Progenitor cell of endocrine pancreas (in vitro differentiated cells): ENCODE measurements at regions not wholly inside any gene's neighbourhood (a gene's known extent, or its start where the extent isn't known, plus 50 kb on each side); places are given as distances from the start of the nearest gene placed in this dataset.

ENCODE experiments used
- DNase-seq: peaks from one replicate; pipeline ENCODE4 v3.0.0; 2021; ENCODE audit warnings: low spot score; ENCODE audit not compliant: unreplicated experiment
- H3K27ac Mint-ChIP-seq: 2 replicates; pipeline ENCODE4 v1.8.0; 2021; ENCODE audit warnings: mild to moderate bottlenecking, moderate library complexity, mixed read lengths
- H3K27me3 Mint-ChIP-seq: 2 replicates; pipeline ENCODE4 v1.8.0; 2021; ENCODE audit warnings: mixed read lengths
- H3K36me3 Mint-ChIP-seq: 2 replicates; pipeline ENCODE4 v1.8.0; 2022; ENCODE audit warnings: mixed read lengths; ENCODE audit not compliant: insufficient read depth
- H3K4me1 Mint-ChIP-seq: 2 replicates; pipeline ENCODE4 v1.8.0; 2021; ENCODE audit warnings: low read depth, mixed read lengths
- H3K4me3 Mint-ChIP-seq: 2 replicates; pipeline ENCODE4 v1.8.0; 2021; ENCODE audit warnings: low read depth, mild to moderate bottlenecking, moderate library complexity, mixed read lengths
- H3K9me3 Mint-ChIP-seq: 2 replicates; pipeline ENCODE4 v1.8.0; 2021; ENCODE audit warnings: low read depth, mixed read lengths
- CTCF ChIP-seq: fragments of 200-600 bp; sonication (generic); IDR thresholded peaks from one replicate; pipeline ENCODE4 v1.5.0; 2021; ENCODE audit warnings: antibody characterized with exemption, mild to moderate bottlenecking; ENCODE audit not compliant: unreplicated experiment

- H3K27me3 Mint-ChIP-seq = no peaks in the 10 kb centered on the region
- no peaks in the 10 kb centered on the region for H3K4me1 Mint-ChIP-seq
- DNase-seq = no peak
- no peak overlapping the region for H3K27ac Mint-ChIP-seq
- no peak overlapping the region for H3K4me3 Mint-ChIP-seq
- H3K9me3 Mint-ChIP-seq = no peaks in the 10 kb centered on the region
- TF ChIP-seq CTCF = no peak
- no peaks in the 10 kb centered on the region for H3K36me3 Mint-ChIP-seq
These were observed 391.2 kb downstream of the AEBP2 start for GRCh38 chr12:19830446-19830845.

DNA sequence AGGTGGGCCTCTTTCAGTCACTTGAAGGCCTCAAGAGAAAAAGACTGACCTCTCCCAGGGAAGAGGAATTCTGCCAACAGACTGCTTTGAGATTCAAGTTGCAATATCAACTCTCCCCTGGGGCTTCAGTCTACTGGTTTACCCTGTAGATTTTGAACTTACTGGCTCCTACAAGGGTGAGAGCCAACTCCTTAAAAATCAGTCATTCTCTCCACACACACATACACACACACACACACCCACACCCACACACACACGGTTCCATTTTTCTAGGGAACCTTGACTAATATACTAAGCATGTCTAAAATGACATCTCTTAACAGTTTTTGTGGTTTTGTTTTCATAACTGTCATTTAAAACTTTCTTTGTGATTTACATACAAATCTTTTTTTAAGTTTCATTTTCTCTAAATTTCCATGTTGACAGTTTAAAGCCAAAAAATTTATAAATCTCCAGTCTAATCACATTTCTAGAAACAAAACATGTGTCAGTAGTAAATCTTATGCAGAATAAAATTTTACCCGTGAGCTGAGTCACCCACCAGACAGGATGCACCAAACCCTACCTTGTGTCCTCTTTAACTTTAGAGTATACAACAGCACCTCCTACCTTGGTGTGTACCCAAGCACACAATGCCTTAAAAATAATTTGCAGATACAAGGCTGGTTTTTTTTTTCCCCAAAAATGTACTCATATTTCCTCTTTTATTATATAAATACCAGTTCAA is 394.6 kb downstream of the AEBP2 start:
- Mint-ChIP-seq H3K9me3 (peaks cover 8% of the 10 kb centered on the region), H3K36me3 (no peaks in the 10 kb centered on the region), H3K27me3 (no peaks in the 10 kb centered on the region), H3K4me1 (no peaks in the 10 kb centered on the region), H3K27ac (no peak overlapping the region), H3K4me3 (no peak overlapping the region)
- DNase-seq = no peak
- no peak for TF ChIP-seq CTCF

DNA sequence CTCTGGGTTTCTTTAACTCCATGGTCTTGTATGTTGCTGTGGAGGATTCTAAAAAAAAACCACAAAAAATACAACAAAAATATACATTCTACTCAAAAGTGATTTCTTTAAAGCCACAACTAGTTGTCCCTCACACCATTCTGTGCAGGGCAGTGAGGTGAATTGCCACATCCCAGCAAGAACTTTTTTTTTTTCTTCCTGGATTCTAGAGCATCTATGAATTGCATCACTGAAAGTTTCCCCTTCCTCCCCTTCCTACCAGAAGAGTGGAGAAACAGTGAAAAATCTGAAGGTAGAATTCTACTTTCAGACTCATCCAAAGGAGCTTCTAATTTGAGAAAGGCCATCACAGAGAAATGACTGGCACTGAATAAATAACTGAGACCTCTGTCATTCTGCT is 395.3 kb downstream of the AEBP2 start:
- DNase-seq = no peak
- TF ChIP-seq CTCF = no peak
- Mint-ChIP-seq H3K36me3 (no peaks in the 10 kb centered on the region), H3K4me3 (no peak overlapping the region), H3K9me3 (peaks cover 8% of the 10 kb centered on the region), H3K27me3 (no peaks in the 10 kb centered on the region), H3K4me1 (no peaks in the 10 kb centered on the region), H3K27ac (no peak overlapping the region)

GRCh38 chr12:19836056-19836455 is 396.8 kb downstream of the AEBP2 start:
- TF ChIP-seq CTCF = no peak
- Mint-ChIP-seq H3K27ac (no peak overlapping the region), H3K4me1 (no peaks in the 10 kb centered on the region), H3K36me3 (no peaks in the 10 kb centered on the region), H3K27me3 (no peaks in the 10 kb centered on the region), H3K9me3 (peaks cover 8% of the 10 kb centered on the region), H3K4me3 (no peak overlapping the region)
- no peak for DNase-seq

GRCh38 chr12:19836456-19836855 is 397.2 kb downstream of the AEBP2 start:
- H3K27me3 Mint-ChIP-seq = no peaks in the 10 kb centered on the region
- no peaks in the 10 kb centered on the region for H3K4me1 Mint-ChIP-seq
- TF ChIP-seq CTCF = no peak
- no peaks in the 10 kb centered on the region for H3K36me3 Mint-ChIP-seq
- H3K27ac Mint-ChIP-seq = no peak overlapping the region
- DNase-seq = no peak
- peaks cover 8% of the 10 kb centered on the region for H3K9me3 Mint-ChIP-seq
- H3K4me3 Mint-ChIP-seq = no peak overlapping the region
